ENCODE measurements at regions not wholly inside any gene's neighbourhood (a gene's known extent, or its start where the extent isn't known, plus 50 kb on each side); places are given as distances from the start of the nearest gene placed in this dataset.

DNA sequence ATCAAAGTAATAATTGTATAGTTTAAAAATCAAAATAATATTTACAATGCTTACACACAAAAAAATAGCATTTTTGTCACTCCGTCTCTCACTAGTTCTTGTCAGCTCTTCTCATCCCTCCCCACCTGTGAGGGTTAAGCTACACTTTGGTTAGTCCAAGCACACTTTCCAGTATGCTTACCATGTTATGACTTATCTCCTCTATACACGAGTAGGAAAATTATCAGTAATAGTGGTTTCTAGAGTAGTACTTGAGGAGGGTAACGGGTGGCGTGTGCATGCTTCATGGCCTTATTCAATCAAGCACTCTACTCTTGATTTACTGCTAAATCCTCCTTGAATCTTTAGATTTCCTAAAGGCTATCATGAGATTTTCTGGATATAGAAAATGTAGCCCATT is 443.7 kb downstream of the UTRN start:
- Histone ChIP-seq H2BK15ac (ENCODE audit: low read depth, low read length) (no peak overlapping the region), H2BK120ac (ENCODE audit: low read depth, low read length, poor library complexity, severe bottlenecking) (no peak overlapping the region), H3T11ph (ENCODE audit: low read length) (no peak overlapping the region), H3K23ac (ENCODE audit: insufficient read length, low read depth, low read length) (no peak overlapping the region), H4K20me1 (ENCODE audit: control insufficient read depth, insufficient read depth, insufficient read length) (no peaks in the 10 kb centered on the region), H2AK5ac (ENCODE audit: insufficient read length, low read length) (no peak overlapping the region), H3K79me2 (ENCODE audit: insufficient read depth, low read length) (no peaks in the 10 kb centered on the region), H2BK20ac (ENCODE audit: low read depth, low read length, poor library complexity, severe bottlenecking) (no peak overlapping the region), H3K4me1 (ENCODE audit: insufficient read depth, low read length) (peaks cover 4% of the 10 kb centered on the region; the same call in 1 of the 2 replicates), H2BK5ac (ENCODE audit: insufficient read length, low read length) (no peak overlapping the region), H3K56ac (ENCODE audit: insufficient read length, low read depth, low read length) (no peak overlapping the region), H3K23me2 (ENCODE audit: insufficient read length, low read depth, low read length, poor library complexity, severe bottlenecking) (no peaks in the 10 kb centered on the region), H2BK12ac (ENCODE audit: insufficient read length, low read depth, low read length) (no peak overlapping the region), H3K9ac (ENCODE audit: extremely low read depth, insufficient read length, low read length) (no peak overlapping the region), H3K4ac (ENCODE audit: low read depth, low read length) (no peak overlapping the region), H2AFZ (ENCODE audit: low read length) (no peak overlapping the region), H3K4me2 (ENCODE audit: insufficient read depth, insufficient read length, low read length) (no peak overlapping the region), H3K18ac (ENCODE audit: insufficient read length, low read depth, low read length) (no peak overlapping the region), H3K9me3 (ENCODE audit: control insufficient read depth, low read depth, low read length) (no peaks in the 10 kb centered on the region), H3K79me1 (ENCODE audit: insufficient read depth, low read depth, low read length, poor library complexity, severe bottlenecking) (no peaks in the 10 kb centered on the region), H4K5ac (ENCODE audit: insufficient read length, low read depth, low read length) (no peak overlapping the region), H3K14ac (ENCODE audit: insufficient read depth, low read length) (no peak overlapping the region), H3K27ac (ENCODE audit: insufficient read length, low read depth, low read length) (no peak overlapping the region), H4K8ac (replicated peaks; ENCODE audit: insufficient read length, low read depth, low read length) (no peak overlapping the region), H3K27me3 (ENCODE audit: insufficient read depth, low read length) (no peaks in the 10 kb centered on the region), H4K91ac (ENCODE audit: insufficient read length, low read depth, low read length) (no peak overlapping the region)
- TF ChIP-seq, protein P1, sequence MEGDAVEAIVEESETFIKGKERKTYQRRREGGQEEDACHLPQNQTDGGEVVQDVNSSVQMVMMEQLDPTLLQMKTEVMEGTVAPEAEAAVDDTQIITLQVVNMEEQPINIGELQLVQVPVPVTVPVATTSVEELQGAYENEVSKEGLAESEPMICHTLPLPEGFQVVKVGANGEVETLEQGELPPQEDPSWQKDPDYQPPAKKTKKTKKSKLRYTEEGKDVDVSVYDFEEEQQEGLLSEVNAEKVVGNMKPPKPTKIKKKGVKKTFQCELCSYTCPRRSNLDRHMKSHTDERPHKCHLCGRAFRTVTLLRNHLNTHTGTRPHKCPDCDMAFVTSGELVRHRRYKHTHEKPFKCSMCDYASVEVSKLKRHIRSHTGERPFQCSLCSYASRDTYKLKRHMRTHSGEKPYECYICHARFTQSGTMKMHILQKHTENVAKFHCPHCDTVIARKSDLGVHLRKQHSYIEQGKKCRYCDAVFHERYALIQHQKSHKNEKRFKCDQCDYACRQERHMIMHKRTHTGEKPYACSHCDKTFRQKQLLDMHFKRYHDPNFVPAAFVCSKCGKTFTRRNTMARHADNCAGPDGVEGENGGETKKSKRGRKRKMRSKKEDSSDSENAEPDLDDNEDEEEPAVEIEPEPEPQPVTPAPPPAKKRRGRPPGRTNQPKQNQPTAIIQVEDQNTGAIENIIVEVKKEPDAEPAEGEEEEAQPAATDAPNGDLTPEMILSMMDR (conservative IDR thresholded peaks at IDR 0.05): no peak
- Mint-ChIP-seq H3K27me3 (ENCODE audit: low read depth) (no peaks in the 10 kb centered on the region), H3K4me3 (no peak overlapping the region), H3K27ac (peak overlapping the region in 1 of 3 experiments; percentile 85; a peak in 2 of 7 replicates), H3K36me3 (ENCODE audit: insufficient read depth in 1 of 3, low read depth in 3 of 3) (peaks cover 2 to 22% (median 17%) of the 10 kb centered on the region in 3 experiments; a peak in 5 of 7 replicates), H3K4me1 (peaks cover 34 to 44% of the 10 kb centered on the region in 2 experiments), H3K9me3 (no peaks in the 10 kb centered on the region)
- no CpG with 5 or more reads among the region's 4 CpGs for WGBS (ENCODE audit: extremely low coverage, insufficient read length, low lambda C conversion rate)
- DNase-seq: no peak

Measured in H9 (cell line).